Suppressor macrophage (primary cell): ENCODE measurements at regions not wholly inside any gene's neighbourhood (a gene's known extent, or its start where the extent isn't known, plus 50 kb on each side); places are given as distances from the start of the nearest gene placed in this dataset.

Source experiments
- DNase-seq, 4 experiments: peaks; one replicate each; pipeline ENCODE4 v3.0.0-alpha.2; 2020 to 2022

GRCh38 chr12:107283652-107284051 is 190.3 kb upstream of the CRY1 start:
- no peak for DNase-seq

GRCh38 chr12:107284692-107285091 is 191.3 kb upstream of the CRY1 start:
- DNase-seq: no peak

- no peak for DNase-seq
These were observed 194.4 kb upstream of the CRY1 start for GRCh38 chr12:107287436-107288413.

- no peak for DNase-seq
These were observed 195.2 kb upstream of the CRY1 start for GRCh38 chr12:107288414-107289127.

- DNase-seq: no peak
These were observed 197.7 kb upstream of the CRY1 start for GRCh38 chr12:107291018-107291417.

GRCh38 chr12:107296681-107297089 is 203.3 kb upstream of the CRY1 start:
- DNase-seq: no peak

GRCh38 chr12:107302649-107303341 is 209.4 kb upstream of the CRY1 start:
- DNase-seq: peak; percentile 34 to 62 (median 48)

- DNase-seq: no peak
These were observed 211.5 kb upstream of the CRY1 start for GRCh38 chr12:107304588-107305532.

GRCh38 chr12:107306141-107306659 is 212.9 kb upstream of the CRY1 start:
- DNase-seq: no peak

GRCh38 chr12:107308310-107308709 is 215.0 kb upstream of the CRY1 start:
- DNase-seq: no peak

- DNase-seq: no peak
These were observed 215.7 kb upstream of the CRY1 start for GRCh38 chr12:107309020-107309419.

GRCh38 chr12:107310621-107311020 is 217.3 kb upstream of the CRY1 start:
- no peak for DNase-seq

- DNase-seq: peak in 3 of 4 experiments; percentile 24 to 60 (median 58)
These were observed 218.3 kb upstream of the CRY1 start for GRCh38 chr12:107311682-107312081.

GRCh38 chr12:107317751-107318555 is 224.6 kb upstream of the CRY1 start:
- DNase-seq: peak; percentile 79 to 94 (median 88)

GRCh38 chr12:107318556-107318805 is 225.1 kb upstream of the CRY1 start:
- DNase-seq: no peak

- DNase-seq: peak in 3 of 4 experiments; percentile 30 to 59 (median 49)
These were observed 225.6 kb upstream of the CRY1 start for GRCh38 chr12:107318806-107319532.

GRCh38 chr12:107319533-107320032 is 226.2 kb upstream of the CRY1 start:
- peak in 1 of 4 experiments; percentile 27 for DNase-seq

- DNase-seq: peak; percentile 55 to 81 (median 64)
These were observed 226.9 kb upstream of the CRY1 start for GRCh38 chr12:107320033-107320928.
